Astrocyte (in vitro differentiated cells and primary cell): ENCODE measurements at regions not wholly inside any gene's neighbourhood (a gene's known extent, or its start where the extent isn't known, plus 50 kb on each side); places are given as distances from the start of the nearest gene placed in this dataset.

Source experiments
- CTCF ChIP-seq: IDR thresholded peaks from 2 replicates; pipeline ENCODE4 v1.5.1; 2011; ENCODE audit warnings: low read depth, mild to moderate bottlenecking, inconsistent platforms, low read length, moderate library complexity; ENCODE audit not compliant: insufficient read depth
- EZH2 ChIP-seq: IDR thresholded peaks from 2 replicates; pipeline ENCODE4 v1.6.1; 2012; ENCODE audit warnings: mild to moderate bottlenecking, low read length, inconsistent platforms; ENCODE audit not compliant: insufficient read depth

- no peak for TF ChIP-seq CTCF
- TF ChIP-seq EZH2 = no peak
These were observed 78.5 kb upstream of the SPATA31D4 start for GRCh38 chr9:81849631-81850259.
